Astrocyte of the spinal cord (primary cell): ENCODE measurements at regions not wholly inside any gene's neighbourhood (a gene's known extent, or its start where the extent isn't known, plus 50 kb on each side); places are given as distances from the start of the nearest gene placed in this dataset.

Source experiments
- DNase-seq: peaks from one replicate; pipeline ENCODE4 v3.0.0; 2011; ENCODE audit warnings: low read depth, low spot score
- H3K4me3 ChIP-seq: 2 replicates; pipeline ENCODE4 v1.5.1; 2011; ENCODE audit warnings: low read depth, mild to moderate bottlenecking, low read length, moderate library complexity
- in situ Hi-C: cut with HindIII; loops from 2 replicates; pipeline ENCODE4 v1.10.0; 2017; ENCODE audit warnings: low sequenced_read_pairs
- TF ChIP-seq, protein P1 (sequence below): IDR thresholded peaks from 2 replicates; pipeline ENCODE4 v1.5.1; 2012; ENCODE audit warnings: low read depth, mild to moderate bottlenecking, low read length, inconsistent platforms

DNA sequence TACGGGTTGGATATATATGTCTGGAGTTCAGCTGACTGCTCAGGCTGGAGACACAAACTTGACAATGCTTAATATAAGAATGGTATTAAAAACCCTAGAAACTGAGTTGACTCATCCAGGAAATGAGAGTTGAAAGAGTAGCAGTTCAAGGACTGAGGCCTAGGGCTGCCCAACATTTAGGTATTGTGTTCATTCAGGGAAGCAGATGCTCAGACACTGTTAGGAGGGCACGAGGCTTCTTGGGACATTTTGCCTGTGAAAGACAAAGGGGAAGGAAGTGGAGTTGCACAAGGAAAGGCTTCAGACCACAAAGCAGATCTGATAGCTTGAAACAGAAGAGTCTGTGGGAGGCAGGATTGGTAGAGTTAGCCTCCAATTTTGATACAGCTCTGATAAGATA, 52.0 kb upstream of the HS3ST1 start:
- peak; percentile 16 for DNase-seq
- in situ Hi-C loops, result no loop called here
- no peak overlapping the region for H3K4me3 ChIP-seq
- TF ChIP-seq, protein P1, sequence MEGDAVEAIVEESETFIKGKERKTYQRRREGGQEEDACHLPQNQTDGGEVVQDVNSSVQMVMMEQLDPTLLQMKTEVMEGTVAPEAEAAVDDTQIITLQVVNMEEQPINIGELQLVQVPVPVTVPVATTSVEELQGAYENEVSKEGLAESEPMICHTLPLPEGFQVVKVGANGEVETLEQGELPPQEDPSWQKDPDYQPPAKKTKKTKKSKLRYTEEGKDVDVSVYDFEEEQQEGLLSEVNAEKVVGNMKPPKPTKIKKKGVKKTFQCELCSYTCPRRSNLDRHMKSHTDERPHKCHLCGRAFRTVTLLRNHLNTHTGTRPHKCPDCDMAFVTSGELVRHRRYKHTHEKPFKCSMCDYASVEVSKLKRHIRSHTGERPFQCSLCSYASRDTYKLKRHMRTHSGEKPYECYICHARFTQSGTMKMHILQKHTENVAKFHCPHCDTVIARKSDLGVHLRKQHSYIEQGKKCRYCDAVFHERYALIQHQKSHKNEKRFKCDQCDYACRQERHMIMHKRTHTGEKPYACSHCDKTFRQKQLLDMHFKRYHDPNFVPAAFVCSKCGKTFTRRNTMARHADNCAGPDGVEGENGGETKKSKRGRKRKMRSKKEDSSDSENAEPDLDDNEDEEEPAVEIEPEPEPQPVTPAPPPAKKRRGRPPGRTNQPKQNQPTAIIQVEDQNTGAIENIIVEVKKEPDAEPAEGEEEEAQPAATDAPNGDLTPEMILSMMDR, result no peak
